Erythroblast (primary cell): ENCODE measurements at regions not wholly inside any gene's neighbourhood (a gene's known extent, or its start where the extent isn't known, plus 50 kb on each side); places are given as distances from the start of the nearest gene placed in this dataset.
"Not testable (repeated sequence)": the region's sequence is repeated elsewhere in the genome, so short reads cannot be mapped to it uniquely, and the experiment has no call there.

ENCODE experiments used
- DNase-seq, 2 experiments: peaks; one replicate each; lab custom pipeline; 2025; lab: John Stamatoyannopoulos, UW
- GATA1 ChIP-seq: IDR thresholded peaks from 2 replicates; pipeline ENCODE4 v1.6.1; 2011; ENCODE audit warnings: low read depth, mild to moderate bottlenecking, control low read depth, low read length, moderate library complexity
- POLR2A ChIP-seq: IDR thresholded peaks from 2 replicates; pipeline ENCODE4 v1.6.1; 2011; ENCODE audit warnings: mild to moderate bottlenecking, low read length

DNA sequence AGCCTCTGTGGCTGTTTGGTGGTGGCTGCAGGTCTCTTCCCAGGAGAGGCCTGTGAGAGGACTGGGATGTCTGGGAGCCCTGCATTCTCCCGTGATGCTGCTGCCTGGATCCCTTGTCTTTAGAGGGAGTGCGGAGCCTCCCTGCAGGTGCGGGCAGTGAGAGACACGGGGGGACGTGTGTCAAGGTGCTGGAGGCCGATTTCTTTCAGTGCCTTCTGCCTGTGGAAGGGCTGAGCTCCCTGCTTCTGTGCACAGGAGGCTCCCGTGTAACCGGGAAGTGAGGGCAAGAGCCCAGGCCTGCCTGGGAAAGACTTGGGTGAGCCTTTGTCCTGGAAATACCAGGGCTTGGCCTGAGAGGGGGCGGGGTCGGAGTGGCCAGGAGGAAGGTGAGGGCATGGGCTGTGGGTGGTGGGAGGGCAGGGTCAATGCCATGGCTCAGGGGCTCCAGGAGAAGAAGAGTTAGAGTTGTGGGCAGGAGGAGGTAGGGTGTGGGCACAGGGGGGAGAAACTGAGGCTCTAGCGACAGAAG, 372.2 kb downstream of the TMEM121 start:
- no peak for DNase-seq
- no peak for TF ChIP-seq POLR2A
- no peak for TF ChIP-seq GATA1

DNA sequence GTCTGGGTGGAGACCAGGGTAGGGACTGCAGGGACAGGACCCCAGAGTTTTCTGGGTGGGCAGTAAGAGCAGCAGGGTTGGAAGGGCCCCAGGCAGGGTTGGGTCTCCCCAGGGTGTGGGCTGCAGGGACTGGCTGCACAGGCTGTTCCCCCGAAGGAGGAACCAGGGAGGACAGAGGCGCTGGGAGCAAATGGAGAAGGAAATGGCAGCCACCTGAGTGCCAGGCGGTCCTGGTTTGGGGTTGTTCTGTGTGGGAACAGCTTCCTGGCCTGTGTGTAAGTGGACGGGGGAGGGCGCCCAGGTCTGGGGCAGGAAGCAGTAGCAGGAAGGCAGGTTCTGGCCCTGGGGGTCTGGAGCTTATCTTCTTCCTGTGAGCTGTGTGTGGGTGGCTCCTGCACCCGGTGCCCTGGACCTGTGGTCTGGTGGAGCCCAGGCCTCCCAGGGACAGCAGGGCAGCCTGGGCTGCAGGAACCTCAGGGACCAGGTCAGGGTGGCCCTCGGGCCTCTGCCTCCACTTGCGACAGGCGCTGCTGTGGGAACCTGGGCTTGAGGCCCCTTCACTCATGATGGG, 372.8 kb downstream of the TMEM121 start:
- no peak for DNase-seq
- no peak for TF ChIP-seq POLR2A
- no peak for TF ChIP-seq GATA1

DNA sequence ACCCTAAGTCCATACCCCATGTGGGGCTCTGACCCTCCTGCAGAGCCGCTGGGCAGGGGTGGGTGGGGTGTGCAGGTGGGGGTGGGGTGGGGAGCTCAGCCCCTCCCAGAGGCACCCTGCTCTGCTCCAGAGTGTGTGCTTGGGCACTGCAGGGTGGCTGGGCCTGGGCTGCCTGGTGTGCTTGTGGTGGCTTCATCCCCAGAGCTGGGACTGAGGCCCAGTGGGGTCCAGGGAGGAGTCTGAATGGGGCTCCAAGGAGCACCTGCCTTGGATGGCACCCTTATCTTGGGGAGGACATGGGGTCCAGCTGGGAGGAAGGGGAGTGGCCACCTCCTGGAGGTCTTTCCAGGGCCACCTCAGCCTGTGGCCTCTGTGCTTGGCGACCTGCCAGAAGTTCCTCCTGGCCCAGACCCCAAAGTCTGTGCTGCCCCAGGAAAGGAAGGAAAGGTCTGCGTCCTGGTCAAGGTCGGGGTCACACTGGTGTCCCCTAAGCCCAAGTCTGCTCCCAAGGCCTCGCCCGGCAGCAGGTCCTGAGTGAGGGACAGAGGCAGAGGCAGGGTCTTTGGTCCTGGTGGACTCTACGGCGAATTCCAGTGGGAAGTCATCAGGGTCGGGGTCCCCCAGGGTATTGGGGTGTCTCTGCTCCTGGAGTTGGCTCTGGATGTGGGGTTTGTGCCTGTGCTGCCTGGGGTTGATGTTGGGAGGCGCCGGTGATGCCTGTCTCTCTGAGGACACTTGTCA, 373.4 kb downstream of the TMEM121 start:
- TF ChIP-seq GATA1 = no peak
- TF ChIP-seq POLR2A = no peak
- DNase-seq = no peak

DNA sequence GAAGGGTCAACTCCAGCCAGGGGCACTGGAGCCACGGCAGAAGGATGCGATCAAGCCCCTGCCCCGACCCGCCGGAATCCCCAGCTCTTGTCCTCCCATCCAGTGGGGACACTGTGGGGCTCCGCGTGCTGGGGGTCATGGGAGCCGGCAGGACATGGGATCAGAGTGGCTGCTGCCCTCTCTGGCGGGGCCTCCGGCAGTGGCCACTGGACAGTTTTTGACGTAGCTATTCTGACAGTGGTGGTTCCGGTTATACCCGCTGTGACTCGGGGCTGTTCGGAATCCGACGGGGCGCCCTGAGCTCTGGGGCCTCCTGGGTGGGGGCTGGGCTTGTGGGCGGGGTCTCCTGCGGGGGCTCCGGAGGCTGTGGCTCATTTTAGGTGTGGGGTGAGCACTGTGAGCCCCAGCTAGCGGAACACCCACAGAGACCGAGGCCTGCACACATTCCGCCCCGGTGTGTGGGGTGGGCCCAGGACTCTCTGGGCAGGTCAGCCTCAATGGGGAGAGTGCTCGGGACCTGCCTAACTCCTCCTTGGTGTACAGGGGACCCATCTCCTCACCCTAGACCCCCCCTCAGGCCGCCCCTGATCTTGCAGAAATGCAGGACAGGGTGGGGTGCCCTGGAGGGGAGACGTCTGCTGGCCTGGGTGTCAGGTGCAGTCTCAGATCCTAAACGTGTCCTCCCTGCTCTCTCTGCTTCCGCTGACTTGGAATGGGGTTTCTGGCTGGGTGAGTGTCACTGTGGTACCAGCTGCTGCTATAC, 374.2 kb downstream of the TMEM121 start:
- no peak for TF ChIP-seq GATA1
- no peak for TF ChIP-seq POLR2A
- no peak for DNase-seq

GRCh38 chr14:105901226-105901625, 374.8 kb downstream of the TMEM121 start:
- TF ChIP-seq GATA1 (no peak), POLR2A (no peak)
- no peak for DNase-seq

GRCh38 chr14:105902131-105902898, 375.9 kb downstream of the TMEM121 start:
- TF ChIP-seq POLR2A (no peak), GATA1 (no peak)
- no peak for DNase-seq

DNA sequence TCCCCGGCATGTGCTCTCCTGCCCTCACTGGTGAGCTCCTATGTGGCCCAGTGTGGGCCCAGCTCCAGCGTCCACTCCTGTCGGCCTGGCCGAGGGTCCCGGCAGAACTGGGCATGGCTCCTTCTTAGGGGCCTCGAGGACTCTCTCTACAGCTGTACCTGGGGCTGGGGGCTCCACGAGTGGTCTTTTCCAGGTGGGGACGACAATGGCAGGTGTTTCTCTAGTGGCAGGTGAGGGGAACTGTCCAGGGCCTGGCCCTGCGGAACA, 376.4 kb downstream of the TMEM121 start:
- not testable (repeated sequence) for DNase-seq

- DNase-seq = no peak
- TF ChIP-seq GATA1 = no peak
- no peak for TF ChIP-seq POLR2A
These were observed 377.6 kb downstream of the TMEM121 start for GRCh38 chr14:105903971-105904370.

DNA sequence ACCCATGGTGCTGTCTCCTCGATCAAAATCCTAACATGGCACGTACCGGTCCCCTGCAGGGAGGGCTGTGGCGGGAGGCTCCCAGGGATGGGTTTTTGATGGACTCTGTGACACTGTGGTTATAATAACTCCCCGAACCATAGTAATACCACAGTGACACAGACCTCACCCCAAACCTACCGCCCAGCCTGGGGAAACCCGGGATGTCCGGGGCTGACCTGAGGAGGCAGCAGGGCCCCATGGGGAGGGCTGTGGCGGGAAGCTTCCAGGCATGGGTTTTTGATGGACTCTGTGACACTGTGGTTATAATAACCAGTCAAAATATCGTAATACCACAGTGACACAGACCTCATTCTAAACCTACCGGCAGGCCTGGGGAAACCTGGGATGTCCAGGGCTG, 378.0 kb downstream of the TMEM121 start:
- no peak for TF ChIP-seq POLR2A
- no peak for TF ChIP-seq GATA1
- no peak for DNase-seq

GRCh38 chr14:105905456-105905855, 379.1 kb downstream of the TMEM121 start:
- DNase-seq = no peak
- TF ChIP-seq GATA1 = no peak
- TF ChIP-seq POLR2A = no peak

GRCh38 chr14:105907276-105907675, 380.9 kb downstream of the TMEM121 start:
- DNase-seq = no peak
- TF ChIP-seq GATA1 = no peak
- no peak for TF ChIP-seq POLR2A

DNA sequence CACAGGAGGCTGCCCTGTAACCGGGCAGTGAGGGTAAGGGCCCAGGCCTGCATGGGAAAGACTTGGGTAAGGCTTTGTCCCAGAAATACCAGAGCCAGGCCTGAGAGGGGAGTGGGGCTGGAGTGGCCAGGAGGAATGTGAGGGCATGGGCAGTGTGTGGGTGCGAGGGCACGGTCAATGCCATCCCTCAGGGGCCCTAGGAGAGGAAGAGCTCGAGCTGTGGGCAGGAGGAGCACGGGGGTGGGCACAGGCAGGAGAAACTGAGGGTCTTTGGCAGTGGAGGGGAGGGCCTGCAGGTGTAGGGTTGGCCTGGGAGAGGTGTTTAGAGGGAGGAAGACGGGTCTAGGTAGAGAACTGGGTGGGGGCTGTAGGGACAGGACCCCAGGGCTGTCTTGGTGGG, 381.6 kb downstream of the TMEM121 start:
- TF ChIP-seq POLR2A = no peak
- no peak for DNase-seq

DNA sequence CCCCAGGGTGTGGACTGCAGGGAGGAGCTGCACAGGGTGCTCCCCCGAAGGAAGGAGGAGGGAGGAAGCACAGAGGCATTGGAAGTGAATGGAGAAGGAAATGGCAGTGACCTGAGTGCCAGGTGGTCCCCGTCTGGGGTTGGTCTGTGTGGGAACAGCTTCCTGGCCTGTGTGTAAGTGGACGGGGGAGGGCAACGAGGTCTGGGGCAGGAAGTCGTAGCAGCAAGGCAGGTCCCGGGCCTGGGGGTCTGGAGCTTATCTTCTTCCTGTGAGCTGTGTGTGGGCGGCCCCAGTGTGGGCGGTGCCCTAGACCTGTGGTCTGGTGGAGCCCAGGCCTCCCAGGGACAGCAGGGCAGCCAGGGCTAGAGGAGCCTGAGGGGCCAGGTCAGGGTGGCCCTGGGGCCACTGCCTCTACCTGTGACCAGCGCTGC, 382.1 kb downstream of the TMEM121 start:
- TF ChIP-seq POLR2A (no peak), GATA1 (no peak)
- no peak for DNase-seq

DNA sequence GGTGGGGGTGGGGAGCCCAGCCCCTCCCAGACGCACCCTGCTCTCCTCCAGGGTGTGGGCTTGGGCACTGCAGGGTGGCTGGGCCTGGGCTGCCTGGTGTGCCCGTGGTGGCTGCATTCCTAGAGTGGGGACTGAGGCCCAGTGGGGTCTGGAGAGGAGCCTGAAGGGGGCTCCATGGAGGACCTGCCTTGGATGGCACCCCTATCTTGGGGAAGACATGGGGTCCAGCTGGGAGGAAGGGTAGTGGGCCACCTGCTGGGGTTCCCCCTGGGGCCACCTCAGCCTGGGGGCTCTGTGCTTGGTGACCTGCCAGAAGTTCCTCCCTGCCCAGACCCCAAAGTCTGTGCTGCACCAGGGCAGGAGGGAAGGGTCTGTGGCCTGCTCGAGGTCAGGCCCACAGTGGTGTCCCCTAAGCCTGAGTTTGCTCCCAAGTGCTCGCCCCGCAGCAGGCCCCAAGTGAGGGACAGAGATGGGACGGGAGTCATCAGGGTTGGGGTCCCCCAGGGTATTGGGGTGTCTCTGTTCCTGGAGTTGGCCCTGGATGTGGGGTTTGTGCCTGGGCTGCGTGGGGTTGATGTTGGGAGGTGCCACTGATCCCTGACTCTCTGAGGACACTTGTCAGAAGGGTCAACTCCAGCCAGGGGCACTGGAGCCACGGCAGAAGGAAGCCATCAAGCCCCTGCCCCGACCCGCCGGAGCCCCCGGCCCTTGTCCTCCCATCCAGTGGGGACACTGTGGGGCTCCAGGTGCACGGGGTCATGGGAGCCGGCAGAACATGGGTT, 382.9 kb downstream of the TMEM121 start:
- TF ChIP-seq GATA1 (no peak), POLR2A (no peak)
- no peak for DNase-seq

GRCh38 chr14:105909828-105910120, 383.4 kb downstream of the TMEM121 start:
- not testable (repeated sequence) for DNase-seq
